LNCaP clone FGC (cell line): ENCODE measurements at regions not wholly inside any gene's neighbourhood (a gene's known extent, or its start where the extent isn't known, plus 50 kb on each side); places are given as distances from the start of the nearest gene placed in this dataset.

Source experiments
- DNase-seq: peaks from one replicate; pipeline ENCODE4 v3.0.0-alpha.2; 2011; ENCODE audit warnings: low read depth
- H3K4me3 ChIP-seq: 2 replicates; pipeline ENCODE4 v1.5.1; 2011; ENCODE audit warnings: mild to moderate bottlenecking, low read depth, low read length, control low read depth
- TF ChIP-seq, protein P1 (sequence below): IDR thresholded peaks from 2 replicates; pipeline ENCODE4 v1.5.1; 2012; ENCODE audit warnings: mild to moderate bottlenecking; ENCODE audit not compliant: control insufficient read depth, insufficient read depth; ENCODE audit errors: extremely low read depth

DNA sequence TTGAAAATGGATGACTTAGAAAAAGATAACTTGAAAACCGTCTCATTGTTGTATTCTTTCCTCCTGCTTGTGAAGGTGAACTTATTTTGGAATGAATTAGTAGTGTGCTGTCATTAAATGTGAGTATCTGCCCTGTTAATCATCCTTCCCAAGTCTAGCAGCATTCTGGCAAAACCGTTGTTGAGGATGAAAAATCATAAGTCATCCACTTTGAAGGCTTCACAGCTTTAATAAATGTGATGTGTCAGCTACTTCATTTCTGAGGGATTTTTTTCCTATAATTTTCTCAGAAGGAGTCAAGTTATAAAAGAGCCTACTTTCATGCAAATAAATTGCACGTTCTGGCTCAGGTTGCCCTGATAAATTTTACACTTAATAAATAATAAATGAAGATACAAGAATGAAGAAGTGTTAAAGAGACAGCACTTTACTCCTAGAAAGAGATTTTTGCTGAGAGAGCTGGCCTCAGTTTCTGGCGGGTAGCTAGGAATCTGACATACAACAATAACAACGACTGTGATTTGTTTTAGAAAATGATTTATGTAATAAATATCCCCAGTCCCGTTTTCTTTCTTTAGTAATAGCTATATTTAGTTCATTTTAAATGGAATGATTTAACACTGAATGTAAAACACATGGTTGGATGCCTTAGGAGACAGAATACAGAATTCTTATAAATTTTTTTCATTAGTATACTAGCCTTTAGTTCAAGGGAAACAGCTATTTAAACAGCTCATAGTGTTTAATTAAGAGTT is 516.5 kb upstream of the KLF6 start:
- TF ChIP-seq, protein P1, sequence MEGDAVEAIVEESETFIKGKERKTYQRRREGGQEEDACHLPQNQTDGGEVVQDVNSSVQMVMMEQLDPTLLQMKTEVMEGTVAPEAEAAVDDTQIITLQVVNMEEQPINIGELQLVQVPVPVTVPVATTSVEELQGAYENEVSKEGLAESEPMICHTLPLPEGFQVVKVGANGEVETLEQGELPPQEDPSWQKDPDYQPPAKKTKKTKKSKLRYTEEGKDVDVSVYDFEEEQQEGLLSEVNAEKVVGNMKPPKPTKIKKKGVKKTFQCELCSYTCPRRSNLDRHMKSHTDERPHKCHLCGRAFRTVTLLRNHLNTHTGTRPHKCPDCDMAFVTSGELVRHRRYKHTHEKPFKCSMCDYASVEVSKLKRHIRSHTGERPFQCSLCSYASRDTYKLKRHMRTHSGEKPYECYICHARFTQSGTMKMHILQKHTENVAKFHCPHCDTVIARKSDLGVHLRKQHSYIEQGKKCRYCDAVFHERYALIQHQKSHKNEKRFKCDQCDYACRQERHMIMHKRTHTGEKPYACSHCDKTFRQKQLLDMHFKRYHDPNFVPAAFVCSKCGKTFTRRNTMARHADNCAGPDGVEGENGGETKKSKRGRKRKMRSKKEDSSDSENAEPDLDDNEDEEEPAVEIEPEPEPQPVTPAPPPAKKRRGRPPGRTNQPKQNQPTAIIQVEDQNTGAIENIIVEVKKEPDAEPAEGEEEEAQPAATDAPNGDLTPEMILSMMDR, result no peak
- no peak for DNase-seq
- H3K4me3 ChIP-seq, result no peak overlapping the region

DNA sequence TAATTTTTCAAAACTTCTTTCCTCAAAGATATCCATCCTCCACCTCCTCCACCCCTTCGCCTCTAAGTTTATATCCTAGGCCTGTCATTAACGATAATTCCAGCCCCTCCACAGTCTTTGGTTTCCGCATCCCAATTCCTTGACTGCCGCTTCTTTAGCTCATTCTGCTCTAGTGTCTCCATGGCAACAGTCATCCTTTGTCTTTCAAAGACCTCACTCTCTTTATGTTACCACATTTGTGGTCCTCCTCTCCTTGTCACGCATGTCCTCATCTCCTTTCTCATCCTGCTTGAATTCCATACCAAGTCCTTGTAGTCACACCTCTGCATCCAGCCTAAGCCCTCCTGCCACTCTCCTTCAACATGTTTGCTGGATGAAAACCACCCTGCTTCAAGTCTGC is 511.2 kb upstream of the KLF6 start:
- no peak overlapping the region for H3K4me3 ChIP-seq
- TF ChIP-seq, protein P1, result no peak
- no peak for DNase-seq

DNA sequence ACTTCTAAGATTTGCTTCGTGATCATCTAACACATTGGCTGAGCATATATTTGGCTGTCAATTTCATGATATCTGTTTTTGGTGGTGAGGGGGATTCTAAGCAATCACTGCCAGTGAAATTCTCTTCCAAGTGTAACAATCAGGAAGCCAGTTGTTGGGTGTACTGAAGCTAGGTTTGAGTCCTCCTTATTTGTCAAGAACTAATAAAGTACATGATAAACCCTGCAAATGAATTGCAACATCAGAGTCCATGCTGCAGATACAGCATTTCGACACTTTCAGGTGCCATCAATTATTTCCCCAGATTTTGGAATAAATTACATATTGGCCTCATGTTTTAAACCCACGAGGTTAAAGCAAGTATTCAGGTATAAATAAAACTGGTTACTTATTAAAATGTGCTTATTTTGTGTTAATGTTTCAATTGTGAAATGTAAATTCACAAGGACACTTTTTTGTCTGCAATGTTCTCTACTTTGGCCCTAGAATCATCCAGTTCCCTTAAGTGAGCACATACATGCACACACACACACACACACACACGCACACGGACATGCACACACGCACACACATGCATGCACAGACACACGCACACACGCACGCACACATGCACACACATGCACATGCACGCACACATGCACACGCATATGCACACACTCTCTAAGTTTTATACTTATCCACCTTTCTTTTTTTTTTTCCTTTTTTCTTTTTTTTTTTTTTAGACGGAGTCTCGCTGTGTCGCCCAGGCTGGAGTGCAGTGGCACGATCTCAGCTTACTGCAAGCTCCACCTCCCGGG is 510.2 kb upstream of the KLF6 start:
- H3K4me3 ChIP-seq, result no peak overlapping the region
- DNase-seq, result no peak
- TF ChIP-seq, protein P1, result no peak

DNA sequence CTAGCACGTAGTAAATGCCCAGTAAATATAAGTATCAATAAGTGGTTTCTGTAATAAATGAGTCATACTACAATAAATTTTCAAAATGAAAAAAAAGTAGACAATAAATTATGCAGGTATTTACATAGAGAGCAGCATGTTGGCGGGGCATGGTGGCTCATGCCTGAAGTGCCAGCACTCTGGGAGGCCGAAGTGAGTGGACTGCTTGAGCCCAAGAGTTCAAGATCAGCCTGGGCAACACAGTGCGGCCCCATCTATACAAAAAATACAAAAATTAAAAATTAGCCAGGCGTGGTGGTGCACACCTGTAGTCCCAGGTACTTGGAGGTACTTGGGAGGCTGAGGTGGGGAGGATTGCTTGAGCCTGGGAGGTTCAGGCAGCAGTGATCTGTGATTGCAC is 509.3 kb upstream of the KLF6 start:
- TF ChIP-seq, protein P1, result no peak
- H3K4me3 ChIP-seq, result no peak overlapping the region
- no peak for DNase-seq

GRCh38 chr10:4291990-4292389 is 507.0 kb upstream of the KLF6 start:
- no peak overlapping the region for H3K4me3 ChIP-seq
- TF ChIP-seq, protein P1, result no peak
- no peak for DNase-seq

GRCh38 chr10:4285121-4285520 is 500.1 kb upstream of the KLF6 start:
- TF ChIP-seq, protein P1, result no peak
- H3K4me3 ChIP-seq, result no peak overlapping the region
- no peak for DNase-seq
